C4-2B (cell line): ENCODE measurements at regions not wholly inside any gene's neighbourhood (a gene's known extent, or its start where the extent isn't known, plus 50 kb on each side); places are given as distances from the start of the nearest gene placed in this dataset.

ENCODE experiments used
- ZFX ChIP-seq: fragments of 450-650 bp; IDR thresholded peaks from 2 replicates; pipeline ENCODE4 v1.6.1; 2017
- TF ChIP-seq, protein P1 (sequence below): fragments of 450-650 bp; conservative IDR thresholded peaks from 2 replicates; pipeline ENCODE4 v1.5.1; 2017; ENCODE audit warnings: mild to moderate bottlenecking

DNA sequence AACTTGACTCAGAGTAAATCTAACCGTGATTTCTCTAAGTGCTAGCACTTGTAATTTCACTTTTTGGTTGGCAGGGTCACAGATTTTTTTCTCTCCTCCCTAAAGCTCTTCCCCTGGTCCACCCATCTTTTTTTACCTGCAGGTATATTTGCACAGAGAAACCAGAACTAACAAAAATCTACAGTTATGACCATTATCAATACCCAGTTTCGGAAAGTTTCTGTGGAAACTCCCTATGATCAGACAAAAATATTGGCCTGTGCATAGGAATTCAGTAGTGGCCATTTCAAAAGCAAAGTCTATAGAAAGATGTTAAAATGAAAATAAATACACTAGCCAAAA, 62.4 kb upstream of the ATF7IP2 start:
- TF ChIP-seq, protein P1, sequence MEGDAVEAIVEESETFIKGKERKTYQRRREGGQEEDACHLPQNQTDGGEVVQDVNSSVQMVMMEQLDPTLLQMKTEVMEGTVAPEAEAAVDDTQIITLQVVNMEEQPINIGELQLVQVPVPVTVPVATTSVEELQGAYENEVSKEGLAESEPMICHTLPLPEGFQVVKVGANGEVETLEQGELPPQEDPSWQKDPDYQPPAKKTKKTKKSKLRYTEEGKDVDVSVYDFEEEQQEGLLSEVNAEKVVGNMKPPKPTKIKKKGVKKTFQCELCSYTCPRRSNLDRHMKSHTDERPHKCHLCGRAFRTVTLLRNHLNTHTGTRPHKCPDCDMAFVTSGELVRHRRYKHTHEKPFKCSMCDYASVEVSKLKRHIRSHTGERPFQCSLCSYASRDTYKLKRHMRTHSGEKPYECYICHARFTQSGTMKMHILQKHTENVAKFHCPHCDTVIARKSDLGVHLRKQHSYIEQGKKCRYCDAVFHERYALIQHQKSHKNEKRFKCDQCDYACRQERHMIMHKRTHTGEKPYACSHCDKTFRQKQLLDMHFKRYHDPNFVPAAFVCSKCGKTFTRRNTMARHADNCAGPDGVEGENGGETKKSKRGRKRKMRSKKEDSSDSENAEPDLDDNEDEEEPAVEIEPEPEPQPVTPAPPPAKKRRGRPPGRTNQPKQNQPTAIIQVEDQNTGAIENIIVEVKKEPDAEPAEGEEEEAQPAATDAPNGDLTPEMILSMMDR, result no peak
- TF ChIP-seq ZFX, result no peak
